ENCODE measurements at regions not wholly inside any gene's neighbourhood (a gene's known extent, or its start where the extent isn't known, plus 50 kb on each side); places are given as distances from the start of the nearest gene placed in this dataset.

DNA sequence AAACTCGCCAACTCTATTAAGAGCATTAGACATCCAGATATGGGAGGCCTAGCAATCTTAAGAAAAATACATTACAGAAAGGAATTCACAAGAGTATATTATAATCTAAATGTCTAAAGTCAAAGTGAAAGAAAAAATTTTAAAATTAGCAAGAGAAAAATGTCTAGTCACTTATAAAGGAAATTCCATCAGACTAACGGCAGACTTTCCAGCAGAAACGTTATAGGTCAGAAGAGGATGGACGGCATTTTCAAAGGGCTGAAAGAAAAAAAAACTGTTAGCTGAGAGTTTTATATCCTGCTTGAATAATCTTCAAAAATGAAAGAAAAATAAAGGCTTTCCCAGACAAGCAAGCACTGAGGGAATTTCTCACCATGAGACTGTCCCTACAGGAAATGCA is 269.0 kb downstream of the HDGFL1 start:
- H3K4me1 ChIP-seq (ENCODE audit: control insufficient read depth in 2 of 2, insufficient read depth in 2 of 2, low read length in 2 of 2), result no peaks in the 10 kb centered on the region
- no peaks in the 10 kb centered on the region for H3K27me3 ChIP-seq (ENCODE audit: control insufficient read depth in 2 of 2, insufficient read depth in 2 of 2, low read length in 2 of 2)

DNA sequence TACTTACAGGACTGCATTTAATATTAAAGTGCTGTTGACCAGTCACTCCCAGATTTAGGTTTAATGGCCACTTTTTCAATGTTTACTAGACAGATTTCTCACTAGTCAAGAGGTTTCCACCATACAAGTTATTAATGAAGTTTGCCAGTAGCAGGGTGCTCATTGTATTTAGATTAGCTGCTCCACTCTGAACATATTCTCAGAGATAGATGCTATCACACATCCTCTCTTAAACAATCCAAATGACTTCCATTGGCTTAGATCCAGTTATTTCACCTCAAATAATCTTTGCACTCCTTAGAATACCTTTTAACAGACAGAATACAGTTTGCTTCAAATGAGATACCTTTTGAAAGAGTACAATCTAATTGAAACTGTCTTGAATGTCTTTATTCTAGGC is 276.1 kb downstream of the HDGFL1 start:
- Histone ChIP-seq H3K36me3 (ENCODE audit: control insufficient read depth in 2 of 2, insufficient read depth in 2 of 2, low read length in 2 of 2) (no peaks in the 10 kb centered on the region), H3K9me3 (ENCODE audit: control insufficient read depth in 2 of 2, low read length in 2 of 2) (no peaks in the 10 kb centered on the region), H3K27ac (ENCODE audit: low read depth in 2 of 2, low read length in 2 of 2) (no peak overlapping the region), H3K4me3 (ENCODE audit: low read length in 2 of 2) (no peak overlapping the region), H3K27me3 (ENCODE audit: control insufficient read depth in 2 of 2, insufficient read depth in 2 of 2, low read length in 2 of 2) (no peaks in the 10 kb centered on the region), H3K4me1 (ENCODE audit: control insufficient read depth in 2 of 2, insufficient read depth in 2 of 2, low read length in 2 of 2) (no peaks in the 10 kb centered on the region), H3K9ac (ENCODE audit: low read depth in 1 of 2, low read length in 2 of 2) (no peak overlapping the region)

More for the DNA sequence above, 269.0 kb downstream of the HDGFL1 start:
- H3K36me3 ChIP-seq (ENCODE audit: control insufficient read depth in 2 of 2, insufficient read depth in 2 of 2, low read length in 2 of 2), result no peaks in the 10 kb centered on the region
- no peaks in the 10 kb centered on the region for H3K9me3 ChIP-seq (ENCODE audit: control insufficient read depth in 2 of 2, low read length in 2 of 2)
- H3K4me3 ChIP-seq (ENCODE audit: low read length in 2 of 2), result no peak overlapping the region
- no peak overlapping the region for H3K27ac ChIP-seq (ENCODE audit: low read depth in 2 of 2, low read length in 2 of 2)
- H3K9ac ChIP-seq (ENCODE audit: low read depth in 1 of 2, low read length in 2 of 2), result no peak overlapping the region

DNA sequence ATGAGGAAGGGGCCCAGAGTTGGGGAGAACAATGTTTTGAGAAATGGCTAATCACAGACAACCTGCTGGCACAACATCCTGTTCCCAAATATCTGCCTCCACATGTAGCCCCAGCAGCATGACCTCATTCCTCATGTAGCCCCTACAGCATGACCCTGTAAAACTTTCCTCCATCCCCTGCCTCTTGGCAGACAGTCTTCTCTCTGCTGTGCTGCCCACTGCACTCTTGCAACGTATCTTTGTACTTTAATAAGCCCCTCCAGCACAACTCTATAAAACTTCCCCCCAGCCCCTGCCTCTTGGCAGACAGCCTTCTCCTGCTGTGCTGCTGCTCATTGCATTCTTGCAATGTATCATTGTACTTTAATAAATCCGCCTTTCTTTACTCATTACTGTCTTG is 278.8 kb downstream of the HDGFL1 start:
- Histone ChIP-seq H3K4me3 (ENCODE audit: low read length in 2 of 2) (no peak overlapping the region), H3K9me3 (ENCODE audit: control insufficient read depth in 2 of 2, low read length in 2 of 2) (no peaks in the 10 kb centered on the region), H3K36me3 (ENCODE audit: control insufficient read depth in 2 of 2, insufficient read depth in 2 of 2, low read length in 2 of 2) (no peaks in the 10 kb centered on the region), H3K27ac (ENCODE audit: low read depth in 2 of 2, low read length in 2 of 2) (no peak overlapping the region), H3K4me1 (ENCODE audit: control insufficient read depth in 2 of 2, insufficient read depth in 2 of 2, low read length in 2 of 2) (no peaks in the 10 kb centered on the region), H3K9ac (ENCODE audit: low read depth in 1 of 2, low read length in 2 of 2) (no peak overlapping the region), H3K27me3 (ENCODE audit: control insufficient read depth in 2 of 2, insufficient read depth in 2 of 2, low read length in 2 of 2) (no peaks in the 10 kb centered on the region)

DNA sequence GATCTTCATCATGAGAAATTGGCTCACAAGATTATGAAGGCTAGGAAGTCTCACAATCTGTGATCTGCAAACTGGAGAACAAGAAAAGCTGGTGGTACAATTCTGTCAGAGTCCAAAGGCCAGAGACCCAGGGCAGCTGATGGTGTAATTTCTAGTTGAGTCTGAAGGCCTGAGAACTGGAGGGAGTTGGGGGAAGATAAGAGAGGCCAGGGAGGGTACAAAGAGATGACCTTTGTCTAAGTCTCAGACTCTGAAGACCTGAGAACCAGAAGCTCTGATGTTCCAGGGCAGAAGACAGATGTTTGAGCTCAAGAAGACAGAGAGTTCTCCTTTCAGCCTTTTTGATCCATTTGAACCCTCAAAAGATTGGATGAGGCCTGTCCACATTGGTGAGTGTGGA is 280.6 kb downstream of the HDGFL1 start:
- Histone ChIP-seq H3K4me1 (ENCODE audit: control insufficient read depth in 2 of 2, insufficient read depth in 2 of 2, low read length in 2 of 2) (no peaks in the 10 kb centered on the region), H3K36me3 (ENCODE audit: control insufficient read depth in 2 of 2, insufficient read depth in 2 of 2, low read length in 2 of 2) (no peaks in the 10 kb centered on the region), H3K9ac (ENCODE audit: low read depth in 1 of 2, low read length in 2 of 2) (no peak overlapping the region), H3K9me3 (ENCODE audit: control insufficient read depth in 2 of 2, low read length in 2 of 2) (no peaks in the 10 kb centered on the region), H3K27me3 (ENCODE audit: control insufficient read depth in 2 of 2, insufficient read depth in 2 of 2, low read length in 2 of 2) (no peaks in the 10 kb centered on the region), H3K27ac (ENCODE audit: low read depth in 2 of 2, low read length in 2 of 2) (no peak overlapping the region), H3K4me3 (ENCODE audit: low read length in 2 of 2) (no peak overlapping the region)

DNA sequence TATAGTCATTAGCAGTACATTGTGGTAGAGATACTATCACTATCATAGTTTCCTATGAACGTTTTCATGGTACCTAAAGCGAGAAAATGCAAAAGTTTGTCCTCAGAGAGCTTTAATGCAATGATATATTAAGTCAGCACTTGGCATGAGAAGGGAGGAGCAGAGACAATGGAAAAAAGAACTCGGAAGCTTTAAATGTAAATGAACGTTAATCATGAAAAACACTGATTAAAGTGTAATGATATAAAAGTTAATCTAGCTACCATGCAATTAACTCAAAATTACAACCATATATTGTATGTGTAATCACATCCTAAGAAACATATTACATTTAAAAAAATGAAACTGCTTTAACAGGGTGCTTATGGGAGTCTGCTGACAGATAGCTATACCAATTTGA is 282.7 kb downstream of the HDGFL1 start:
- H3K4me1 ChIP-seq (ENCODE audit: control insufficient read depth in 2 of 2, insufficient read depth in 2 of 2, low read length in 2 of 2), result no peaks in the 10 kb centered on the region
- H3K9ac ChIP-seq (ENCODE audit: low read depth in 1 of 2, low read length in 2 of 2), result no peak overlapping the region
- H3K36me3 ChIP-seq (ENCODE audit: control insufficient read depth in 2 of 2, insufficient read depth in 2 of 2, low read length in 2 of 2), result no peaks in the 10 kb centered on the region
- H3K27me3 ChIP-seq (ENCODE audit: control insufficient read depth in 2 of 2, insufficient read depth in 2 of 2, low read length in 2 of 2), result no peaks in the 10 kb centered on the region
- no peak overlapping the region for H3K4me3 ChIP-seq (ENCODE audit: low read length in 2 of 2)
- no peak overlapping the region for H3K27ac ChIP-seq (ENCODE audit: low read depth in 2 of 2, low read length in 2 of 2)
- no peaks in the 10 kb centered on the region for H3K9me3 ChIP-seq (ENCODE audit: control insufficient read depth in 2 of 2, low read length in 2 of 2)

DNA sequence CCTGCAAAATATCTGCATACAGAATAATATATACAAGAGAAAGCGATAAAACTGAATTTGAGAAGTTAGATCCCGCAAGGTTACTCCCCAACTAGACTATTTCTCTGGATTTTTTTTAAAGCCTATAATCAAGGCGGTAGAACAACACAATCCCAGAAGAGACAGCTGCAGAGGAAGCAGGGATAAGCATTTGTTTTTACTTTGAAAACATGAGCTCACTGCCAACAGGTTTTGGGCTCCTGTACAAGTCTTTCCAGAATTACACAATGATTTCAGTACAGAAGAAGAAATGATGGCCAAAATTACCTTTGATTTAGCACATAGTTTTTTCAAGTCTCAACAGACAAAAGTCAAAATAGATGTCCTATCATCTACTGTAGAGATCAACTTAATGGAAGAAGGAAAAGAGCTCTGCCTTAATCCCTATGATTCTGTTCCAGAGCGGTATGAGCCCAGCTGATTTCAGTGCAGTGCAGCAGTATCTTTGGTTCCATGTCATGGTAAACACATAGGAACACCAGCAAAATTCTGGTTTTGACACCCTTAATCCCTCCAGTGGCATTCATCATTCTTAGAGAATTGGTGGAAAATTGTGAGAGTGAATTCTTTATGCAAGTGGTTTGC is 304.3 kb downstream of the HDGFL1 start:
- H3K9me3 ChIP-seq (ENCODE audit: control insufficient read depth in 2 of 2, low read length in 2 of 2), result no peaks in the 10 kb centered on the region
- no peaks in the 10 kb centered on the region for H3K4me1 ChIP-seq (ENCODE audit: control insufficient read depth in 2 of 2, insufficient read depth in 2 of 2, low read length in 2 of 2)
- no peak overlapping the region for H3K4me3 ChIP-seq (ENCODE audit: low read length in 2 of 2)
- H3K9ac ChIP-seq (ENCODE audit: low read depth in 1 of 2, low read length in 2 of 2), result no peak overlapping the region
- H3K27me3 ChIP-seq (ENCODE audit: control insufficient read depth in 2 of 2, insufficient read depth in 2 of 2, low read length in 2 of 2), result no peaks in the 10 kb centered on the region
- no peaks in the 10 kb centered on the region for H3K36me3 ChIP-seq (ENCODE audit: control insufficient read depth in 2 of 2, insufficient read depth in 2 of 2, low read length in 2 of 2)
- H3K27ac ChIP-seq (ENCODE audit: low read depth in 2 of 2, low read length in 2 of 2), result no peak overlapping the region

DNA sequence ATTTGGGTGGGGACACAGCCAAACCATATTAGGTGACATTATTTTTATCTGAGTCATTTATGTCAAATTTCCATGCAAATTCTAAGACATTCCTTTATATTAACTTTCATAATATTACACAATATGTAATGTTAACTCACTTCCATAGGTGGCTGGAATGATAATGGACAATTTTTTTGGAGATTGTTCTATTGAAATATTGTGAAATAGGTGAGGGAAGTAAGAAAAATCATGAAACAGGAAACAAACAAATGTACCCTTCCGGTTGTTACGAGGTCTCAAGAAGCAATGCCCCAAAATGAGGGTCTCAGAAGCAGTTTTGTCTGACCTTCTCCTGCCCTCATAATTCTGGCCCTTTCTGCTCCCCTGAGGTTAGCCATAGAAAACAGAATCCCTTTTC is 306.5 kb downstream of the HDGFL1 start:
- H3K4me3 ChIP-seq (ENCODE audit: low read length in 2 of 2), result no peak overlapping the region
- no peaks in the 10 kb centered on the region for H3K9me3 ChIP-seq (ENCODE audit: control insufficient read depth in 2 of 2, low read length in 2 of 2)
- no peaks in the 10 kb centered on the region for H3K4me1 ChIP-seq (ENCODE audit: control insufficient read depth in 2 of 2, insufficient read depth in 2 of 2, low read length in 2 of 2)
- H3K27ac ChIP-seq (ENCODE audit: low read depth in 2 of 2, low read length in 2 of 2), result no peak overlapping the region
- no peaks in the 10 kb centered on the region for H3K36me3 ChIP-seq (ENCODE audit: control insufficient read depth in 2 of 2, insufficient read depth in 2 of 2, low read length in 2 of 2)
- no peaks in the 10 kb centered on the region for H3K27me3 ChIP-seq (ENCODE audit: control insufficient read depth in 2 of 2, insufficient read depth in 2 of 2, low read length in 2 of 2)
- H3K9ac ChIP-seq (ENCODE audit: low read depth in 1 of 2, low read length in 2 of 2), result no peak overlapping the region

DNA sequence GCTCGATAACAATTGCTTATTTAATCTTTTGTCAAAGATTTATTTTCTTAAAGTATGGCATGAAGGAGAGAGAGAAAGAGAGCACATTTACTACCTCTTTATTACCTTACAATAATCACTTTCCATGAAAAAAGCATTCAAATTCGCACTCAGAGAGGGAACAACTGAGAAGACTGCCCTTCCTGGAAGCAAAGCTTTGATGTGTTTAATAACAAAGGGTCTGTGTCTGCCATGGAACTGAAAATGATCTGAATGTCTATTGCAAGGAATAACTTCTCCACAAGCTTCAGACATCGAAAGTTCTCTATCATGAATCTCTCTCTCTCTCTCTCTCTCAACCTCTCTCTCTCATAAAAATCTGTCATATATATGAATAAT is 308.9 kb downstream of the HDGFL1 start:
- H3K27ac ChIP-seq (ENCODE audit: low read depth in 2 of 2, low read length in 2 of 2), result no peak overlapping the region
- no peaks in the 10 kb centered on the region for H3K9me3 ChIP-seq (ENCODE audit: control insufficient read depth in 2 of 2, low read length in 2 of 2)
- H3K4me1 ChIP-seq (ENCODE audit: control insufficient read depth in 2 of 2, insufficient read depth in 2 of 2, low read length in 2 of 2), result no peaks in the 10 kb centered on the region
- no peaks in the 10 kb centered on the region for H3K27me3 ChIP-seq (ENCODE audit: control insufficient read depth in 2 of 2, insufficient read depth in 2 of 2, low read length in 2 of 2)
- no peak overlapping the region for H3K4me3 ChIP-seq (ENCODE audit: low read length in 2 of 2)
- H3K9ac ChIP-seq (ENCODE audit: low read depth in 1 of 2, low read length in 2 of 2), result no peak overlapping the region
- no peaks in the 10 kb centered on the region for H3K36me3 ChIP-seq (ENCODE audit: control insufficient read depth in 2 of 2, insufficient read depth in 2 of 2, low read length in 2 of 2)

DNA sequence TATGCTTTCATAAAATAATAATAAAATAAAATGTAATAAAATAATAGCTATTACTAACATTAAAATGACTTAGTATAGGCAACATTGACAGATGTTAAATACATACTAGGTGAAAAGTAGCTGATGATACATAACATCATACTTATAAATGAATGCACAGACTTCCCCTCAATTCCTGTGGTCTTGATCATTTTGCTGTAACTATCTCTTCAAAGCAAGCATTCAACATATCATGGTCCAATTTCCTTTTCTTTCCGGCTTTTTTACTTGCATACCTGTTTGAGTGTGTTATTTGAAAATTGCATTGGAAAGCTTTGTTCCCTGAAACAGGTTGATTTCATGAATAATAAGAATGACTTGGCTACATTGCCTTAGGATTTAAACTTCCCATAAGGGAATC is 309.3 kb downstream of the HDGFL1 start:
- Histone ChIP-seq H3K9me3 (ENCODE audit: control insufficient read depth in 2 of 2, low read length in 2 of 2) (no peaks in the 10 kb centered on the region), H3K9ac (ENCODE audit: low read depth in 1 of 2, low read length in 2 of 2) (no peak overlapping the region), H3K27me3 (ENCODE audit: control insufficient read depth in 2 of 2, insufficient read depth in 2 of 2, low read length in 2 of 2) (no peaks in the 10 kb centered on the region), H3K27ac (ENCODE audit: low read depth in 2 of 2, low read length in 2 of 2) (no peak overlapping the region), H3K4me1 (ENCODE audit: control insufficient read depth in 2 of 2, insufficient read depth in 2 of 2, low read length in 2 of 2) (no peaks in the 10 kb centered on the region), H3K36me3 (ENCODE audit: control insufficient read depth in 2 of 2, insufficient read depth in 2 of 2, low read length in 2 of 2) (no peaks in the 10 kb centered on the region), H3K4me3 (ENCODE audit: low read length in 2 of 2) (no peak overlapping the region)

DNA sequence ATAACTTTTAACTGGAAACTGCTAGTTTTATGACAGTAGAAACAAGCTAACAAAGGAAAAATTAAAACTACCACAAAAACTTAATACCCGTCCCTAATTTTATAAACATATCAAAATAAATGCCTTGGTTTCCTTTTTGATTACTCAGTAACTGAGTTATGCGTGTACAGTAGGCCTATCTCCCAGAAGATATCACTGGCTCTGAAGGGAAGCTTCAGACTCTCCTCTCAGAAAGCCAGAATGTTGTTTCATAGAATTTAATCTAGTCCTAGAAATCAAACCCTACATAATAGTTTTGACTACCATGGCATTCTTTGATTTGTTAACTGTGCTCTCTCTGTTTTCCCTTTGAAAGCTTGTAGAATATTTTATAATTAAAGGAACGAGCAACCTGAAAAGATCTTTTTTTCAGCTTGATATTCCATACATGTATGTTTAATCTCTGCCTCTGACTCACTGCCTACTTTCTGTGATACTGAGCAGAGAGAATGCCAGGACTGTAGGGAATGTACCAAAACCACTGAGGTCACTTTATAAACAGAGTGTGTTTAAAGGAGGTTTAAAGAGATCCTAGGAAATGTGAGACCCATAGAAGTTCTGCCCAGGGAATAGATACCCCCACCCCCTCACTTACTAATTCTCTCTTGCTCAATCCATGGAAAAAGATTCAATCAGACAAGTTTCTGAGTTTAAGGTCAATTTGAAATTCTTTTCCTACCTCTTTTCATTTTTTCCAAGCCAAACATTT is 311.5 kb downstream of the HDGFL1 start:
- Histone ChIP-seq H3K27me3 (ENCODE audit: control insufficient read depth in 2 of 2, insufficient read depth in 2 of 2, low read length in 2 of 2) (no peaks in the 10 kb centered on the region), H3K9me3 (ENCODE audit: control insufficient read depth in 2 of 2, low read length in 2 of 2) (no peaks in the 10 kb centered on the region), H3K4me1 (ENCODE audit: control insufficient read depth in 2 of 2, insufficient read depth in 2 of 2, low read length in 2 of 2) (no peaks in the 10 kb centered on the region), H3K36me3 (ENCODE audit: control insufficient read depth in 2 of 2, insufficient read depth in 2 of 2, low read length in 2 of 2) (no peaks in the 10 kb centered on the region), H3K9ac (ENCODE audit: low read depth in 1 of 2, low read length in 2 of 2) (no peak overlapping the region), H3K27ac (ENCODE audit: low read depth in 2 of 2, low read length in 2 of 2) (no peak overlapping the region), H3K4me3 (ENCODE audit: low read length in 2 of 2) (no peak overlapping the region)
